ENCODE measurements at regions not wholly inside any gene's neighbourhood (a gene's known extent, or its start where the extent isn't known, plus 50 kb on each side); places are given as distances from the start of the nearest gene placed in this dataset.

DNA sequence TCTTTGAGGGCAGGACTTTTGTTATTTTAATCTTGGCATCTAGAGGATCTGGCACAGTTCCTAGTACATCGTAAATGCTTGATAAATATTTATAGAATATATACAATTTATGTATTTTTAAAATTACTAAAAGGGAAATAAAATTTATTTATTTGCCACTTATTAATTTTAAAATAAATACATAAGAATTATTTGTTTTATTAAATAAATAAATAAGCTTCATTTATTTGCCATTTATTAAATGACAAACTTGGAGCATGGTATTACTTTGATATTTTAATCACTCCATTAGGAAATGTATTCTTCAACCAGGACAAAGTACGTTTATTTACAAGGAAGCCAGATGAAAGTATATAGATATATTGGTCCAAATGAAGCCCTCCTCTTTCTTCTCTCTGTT is 118.7 kb upstream of the LRIG3 start:
- FAIRE-seq = peak; percentile 33

- FAIRE-seq = no peak
Observed at GRCh38 chr12:59036973-59037762, 116.9 kb upstream of the LRIG3 start.

DNA sequence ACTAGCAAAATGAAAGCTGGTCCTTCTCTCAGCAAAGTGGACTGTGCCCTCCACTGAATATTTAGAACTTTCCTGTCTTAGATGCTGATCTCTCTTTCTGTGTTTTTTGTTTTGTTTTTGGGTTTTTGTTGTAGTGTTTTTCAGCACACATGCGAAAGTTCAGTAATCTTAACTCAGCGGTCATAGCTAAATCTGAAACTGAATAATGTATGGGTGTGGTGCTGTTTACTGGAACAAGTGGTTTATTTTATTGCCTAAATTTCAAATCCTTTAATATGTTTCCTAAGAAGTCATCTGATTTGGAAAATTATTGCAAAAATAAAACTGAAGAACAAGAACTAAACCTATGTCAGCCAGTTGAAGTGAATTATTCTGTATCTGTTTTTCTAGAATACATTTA is 116.0 kb upstream of the LRIG3 start:
- FAIRE-seq = no peak

DNA sequence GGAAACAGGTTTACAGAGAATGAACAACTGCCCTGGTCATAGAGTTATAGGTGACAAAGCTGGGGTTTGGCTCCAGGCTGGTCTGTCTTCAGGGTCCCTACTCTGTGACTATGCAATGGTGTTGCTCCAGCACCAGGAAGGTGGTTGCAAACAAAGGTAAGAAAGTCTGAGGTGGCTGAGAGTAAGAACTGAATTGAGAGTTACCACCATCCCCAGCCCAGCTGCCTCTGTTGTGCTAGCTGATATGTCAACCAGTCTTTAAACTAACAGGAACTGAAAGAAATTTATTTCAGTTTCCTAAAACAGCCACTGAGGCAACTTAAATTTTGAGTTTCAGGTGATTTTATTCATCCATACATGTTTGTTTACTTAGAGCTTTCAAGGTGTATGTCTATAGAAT is 111.0 kb upstream of the LRIG3 start:
- FAIRE-seq = no peak

DNA sequence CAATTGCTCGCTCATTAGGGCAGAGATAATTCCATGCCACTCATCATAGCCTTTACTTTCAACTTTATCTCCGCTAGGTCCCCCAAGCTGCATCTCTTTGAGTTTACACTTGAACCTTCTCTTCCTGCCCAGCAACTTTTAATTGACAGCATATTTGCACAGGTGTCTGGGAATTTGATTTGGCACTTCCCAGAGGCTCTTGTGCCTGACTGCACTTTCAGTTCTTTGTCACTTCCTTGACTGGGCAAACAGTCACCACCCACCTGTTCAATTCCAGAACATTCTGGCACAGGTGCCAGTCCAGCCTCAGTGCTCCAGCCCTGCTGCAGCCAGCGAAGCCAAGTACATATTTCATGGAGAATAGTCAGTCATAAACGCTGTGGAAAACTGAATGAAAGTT is 110.1 kb upstream of the LRIG3 start:
- no peak for FAIRE-seq

DNA sequence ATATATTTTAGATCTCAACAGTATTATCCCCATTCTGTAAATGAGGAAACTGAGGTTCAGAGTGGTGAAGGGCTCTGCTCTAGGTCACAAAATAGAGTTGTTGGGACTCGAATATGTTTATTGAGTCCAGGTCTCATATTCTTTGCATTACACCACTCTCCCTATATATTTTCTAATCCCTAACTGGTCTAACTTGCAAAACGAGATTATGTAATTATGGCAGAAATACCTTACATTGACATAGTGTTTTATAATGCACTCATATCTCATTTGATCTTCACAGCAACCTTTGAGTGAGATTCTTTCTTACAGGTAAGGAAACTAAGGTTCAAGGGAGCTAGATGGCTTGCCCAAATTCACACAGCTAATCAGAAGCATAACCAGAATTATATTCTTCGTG is 106.9 kb upstream of the LRIG3 start:
- FAIRE-seq = no peak

DNA sequence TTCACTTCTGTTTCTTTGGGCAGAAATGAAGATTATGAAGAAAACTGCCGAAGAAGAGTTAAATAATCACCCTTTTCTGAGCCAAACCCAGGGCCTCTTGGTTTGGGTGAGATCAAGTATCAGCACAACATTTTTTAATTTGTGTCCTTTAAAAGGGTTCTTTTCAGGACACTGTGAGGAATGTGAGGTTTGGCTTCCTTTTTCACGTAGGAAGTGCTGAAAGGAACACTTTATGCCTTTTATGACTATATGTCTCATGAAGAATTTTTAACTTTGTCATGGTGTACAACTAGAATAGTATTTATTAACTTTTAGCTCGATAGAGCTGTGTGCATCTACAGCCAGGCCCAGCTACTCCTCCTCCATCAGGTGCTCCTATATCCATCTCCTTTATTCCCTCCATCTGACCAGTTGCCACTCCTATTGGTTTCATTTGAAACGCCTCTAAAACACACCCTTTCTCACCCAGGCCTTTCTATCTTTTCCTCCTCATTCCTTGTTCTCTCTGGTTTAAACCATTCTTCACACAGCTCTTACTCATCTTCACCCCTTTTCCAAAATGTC is 103.6 kb upstream of the LRIG3 start:
- FAIRE-seq = no peak

DNA sequence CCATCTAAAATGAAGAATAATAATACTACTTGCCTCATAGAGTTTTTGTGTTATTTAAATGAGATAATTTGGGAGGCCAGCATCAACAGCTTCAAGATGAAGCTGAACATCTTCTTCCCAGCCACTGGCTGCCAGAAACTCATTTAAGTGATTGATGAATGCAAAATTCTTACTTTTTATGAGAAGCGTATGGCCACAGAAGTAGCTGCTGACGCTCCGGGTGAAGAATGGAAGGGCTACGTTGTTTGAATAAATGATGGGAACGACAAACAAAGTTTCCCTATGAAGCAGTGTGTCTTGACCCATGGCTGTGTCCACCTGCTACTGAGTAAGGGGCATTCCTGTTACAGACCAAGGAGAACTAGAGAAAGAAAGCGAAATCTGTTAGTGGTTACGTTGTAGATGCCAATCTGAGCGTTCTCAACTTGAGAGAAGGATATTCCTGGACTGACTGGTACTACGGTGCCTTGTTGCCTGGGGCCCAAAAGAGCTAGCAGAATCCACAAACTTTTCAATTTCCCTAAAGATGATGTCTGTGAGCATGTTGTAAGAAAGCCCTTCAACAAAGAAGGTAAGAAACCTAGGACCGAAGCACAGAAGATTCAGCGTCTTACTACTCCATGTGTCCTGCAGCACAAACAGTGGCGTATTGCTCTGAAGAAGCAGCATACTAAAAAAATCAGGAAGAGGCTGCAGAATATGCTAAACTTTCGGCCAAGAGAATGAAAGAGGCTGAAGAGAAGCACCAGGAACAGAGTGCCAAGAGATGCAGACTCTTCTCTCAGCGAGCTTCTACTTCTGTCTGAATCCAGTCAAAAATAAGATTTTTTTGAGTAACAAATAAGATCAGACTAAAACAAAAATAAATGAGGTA is 100.0 kb upstream of the LRIG3 start:
- FAIRE-seq = no peak

DNA sequence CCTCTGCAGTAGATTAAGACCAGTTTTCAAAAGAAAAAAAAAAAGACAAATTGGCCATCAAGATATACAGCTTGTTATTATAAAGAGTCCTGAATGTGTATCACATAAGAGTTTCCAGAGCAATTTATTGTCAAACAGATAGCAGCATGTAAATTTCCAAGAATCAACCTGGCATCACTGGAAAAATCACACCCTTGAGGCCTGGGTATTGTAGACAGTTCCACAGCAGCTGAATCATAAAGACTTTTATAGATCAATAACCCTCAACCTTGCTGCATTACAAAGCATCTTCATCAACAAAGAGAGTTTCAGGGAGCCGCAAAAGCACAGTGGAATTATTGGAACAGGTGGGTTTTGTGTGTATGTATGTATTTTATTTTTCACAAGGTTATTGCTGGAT is 94.6 kb upstream of the LRIG3 start:
- FAIRE-seq = no peak

GRCh38 chr12:59010941-59011340 is 90.6 kb upstream of the LRIG3 start:
- FAIRE-seq = no peak

DNA sequence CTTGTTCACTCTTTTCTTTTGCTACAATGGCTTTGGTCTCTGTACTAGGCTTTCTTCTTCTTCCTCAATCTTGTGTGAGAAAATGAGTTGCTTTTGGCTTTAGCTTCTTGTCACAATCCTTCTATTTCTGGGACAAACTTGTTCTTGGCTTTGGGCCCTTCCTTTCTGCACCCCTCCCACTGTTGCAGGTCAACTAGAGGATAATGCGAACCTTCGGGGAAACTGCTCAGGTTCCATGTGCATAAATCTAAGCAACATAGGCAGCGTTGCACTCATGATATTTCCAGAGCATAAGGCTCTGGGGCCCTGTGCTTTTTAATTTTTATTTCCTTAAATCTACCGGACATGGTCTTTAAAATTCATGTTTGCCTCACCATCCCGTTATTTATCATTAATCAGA is 89.8 kb upstream of the LRIG3 start:
- FAIRE-seq = no peak

DNA sequence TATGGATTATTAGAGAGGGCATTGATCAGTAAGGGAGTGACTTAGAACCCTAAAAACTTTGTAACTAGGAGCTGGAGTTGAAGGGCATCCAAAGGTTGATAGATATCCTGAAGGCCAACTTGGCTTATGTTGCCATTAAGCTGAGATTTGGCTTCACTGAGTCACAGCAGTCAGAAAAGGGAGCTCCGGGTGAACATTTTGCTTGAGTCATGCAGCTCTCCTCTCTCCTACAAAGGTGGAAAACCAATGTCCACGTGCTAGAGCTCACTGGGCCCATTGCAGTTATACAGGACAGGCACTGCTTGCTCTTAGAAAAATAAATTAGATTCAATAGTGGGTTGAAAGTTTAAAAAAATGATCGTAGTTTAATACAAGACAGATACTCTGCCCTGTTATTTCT is 87.3 kb upstream of the LRIG3 start:
- FAIRE-seq = no peak

- no peak for FAIRE-seq
Observed at GRCh38 chr12:59005193-59005955, 85.1 kb upstream of the LRIG3 start.

DNA sequence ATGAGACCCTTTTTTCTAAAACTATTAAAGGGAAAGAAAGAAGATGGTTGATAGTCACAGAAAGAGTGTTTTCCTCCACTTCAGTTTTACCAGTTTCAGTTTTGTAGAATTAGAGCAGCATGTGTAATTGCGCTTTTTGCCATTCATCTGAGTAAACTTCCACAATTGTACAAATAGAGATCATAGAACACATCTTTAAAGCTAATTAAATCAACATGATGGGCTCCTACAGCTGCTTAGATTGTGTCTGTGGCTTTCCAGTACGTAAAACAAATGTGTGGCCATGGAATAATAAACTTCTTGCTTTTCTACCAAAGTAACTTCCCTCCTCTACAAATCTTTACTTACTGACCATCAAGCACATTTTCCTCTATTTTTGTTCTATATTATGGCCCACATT is 84.2 kb upstream of the LRIG3 start:
- FAIRE-seq = no peak

DNA sequence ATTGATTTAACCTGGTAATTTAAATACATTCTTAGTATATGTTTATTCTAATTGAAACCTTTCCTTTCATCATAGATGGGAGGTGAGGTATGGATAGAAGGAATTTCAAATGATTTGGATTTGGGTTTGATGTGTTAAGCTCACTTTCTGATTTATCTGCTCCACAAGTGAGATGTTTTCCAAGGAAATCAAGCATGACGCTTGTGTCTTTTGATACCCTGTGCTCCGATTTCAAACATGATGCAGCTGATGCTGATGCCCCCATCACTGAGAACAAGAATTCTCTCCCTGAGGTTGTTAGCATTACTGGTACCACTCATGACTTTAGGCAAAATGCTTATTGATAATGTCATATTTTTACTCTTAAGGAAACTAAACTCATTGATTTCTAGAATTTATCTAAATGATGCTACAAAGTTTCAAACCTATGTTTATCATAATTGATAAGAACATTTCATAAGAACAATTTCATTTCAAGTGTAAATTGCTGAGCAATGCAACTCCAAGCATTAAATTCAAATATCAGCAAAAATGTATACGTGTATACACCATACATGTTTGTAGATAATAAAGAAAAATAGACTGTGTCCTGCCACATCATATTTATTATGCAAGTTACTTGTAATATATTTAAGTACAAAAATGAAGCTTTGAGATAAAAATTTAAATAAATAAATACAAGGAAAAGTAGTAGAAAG is 75.5 kb upstream of the LRIG3 start:
- FAIRE-seq = no peak

- FAIRE-seq = no peak
Observed at GRCh38 chr12:58988643-58989344, 68.5 kb upstream of the LRIG3 start.

GRCh38 chr12:58981961-58982360 is 61.7 kb upstream of the LRIG3 start:
- no peak for FAIRE-seq

DNA sequence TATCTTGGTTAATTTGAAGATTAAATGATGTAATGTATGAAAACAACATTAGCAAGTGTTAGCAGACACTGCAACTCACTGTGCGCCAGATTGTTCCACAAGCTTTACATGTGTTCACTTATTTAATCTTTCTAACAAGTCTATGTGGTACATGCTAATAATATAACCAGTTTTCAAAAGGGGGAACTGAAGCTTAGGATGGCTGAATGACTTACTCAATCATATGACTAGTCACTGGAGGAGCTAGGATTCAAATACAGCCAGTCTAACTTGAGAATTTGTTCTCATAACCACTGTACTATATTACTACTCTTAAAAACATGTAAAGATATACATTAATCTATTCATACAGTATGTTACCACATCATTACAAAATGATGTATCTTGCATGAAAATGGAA is 60.5 kb upstream of the LRIG3 start:
- FAIRE-seq = no peak

GRCh38 chr12:58978717-58979116 is 58.4 kb upstream of the LRIG3 start:
- no peak for FAIRE-seq

GRCh38 chr12:58977476-58977875 is 57.2 kb upstream of the LRIG3 start:
- no peak for FAIRE-seq

DNA sequence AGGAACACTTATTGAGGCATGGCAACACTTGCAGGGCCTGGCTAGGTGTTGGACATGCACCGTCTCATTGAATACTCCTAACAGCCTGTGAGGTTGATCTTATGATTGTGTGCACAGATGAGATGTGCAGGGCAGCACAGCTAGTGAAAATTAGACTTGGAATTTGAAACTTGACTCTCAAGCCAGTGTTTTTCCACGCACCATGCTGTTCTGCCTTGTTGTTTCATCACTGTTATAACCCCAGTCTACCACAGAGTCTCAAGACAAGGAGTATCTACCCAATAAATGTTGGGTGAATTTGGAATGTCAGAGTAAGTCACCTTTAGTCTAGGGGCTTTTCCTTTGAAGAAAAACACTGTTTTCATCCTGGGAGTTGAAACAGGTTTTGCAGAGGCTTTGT is 55.8 kb upstream of the LRIG3 start:
- no peak for FAIRE-seq
